ENCODE measurements at regions not wholly inside any gene's neighbourhood (a gene's known extent, or its start where the extent isn't known, plus 50 kb on each side); places are given as distances from the start of the nearest gene placed in this dataset.

DNA sequence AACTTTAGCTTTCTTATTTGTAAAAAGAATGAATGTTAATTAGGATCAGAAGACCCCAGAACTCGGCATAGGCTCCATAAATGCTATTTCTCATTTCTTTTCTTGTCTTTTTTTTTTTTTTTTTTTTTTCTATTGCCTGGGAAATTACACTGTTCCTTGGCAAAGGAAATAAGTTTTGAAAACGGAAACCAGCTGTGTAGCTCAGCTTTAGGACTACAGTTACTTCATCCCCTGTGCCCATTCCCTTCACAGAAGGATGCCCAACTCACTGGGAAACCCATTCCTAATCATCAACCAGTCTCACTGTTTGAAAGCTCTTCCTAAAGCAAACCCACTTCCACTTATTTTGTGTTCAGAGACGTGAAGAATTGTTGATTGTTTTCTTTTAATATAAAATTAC is 254.0 kb upstream of the IL12A start:
- no peaks in the 10 kb centered on the region for H3K36me3 ChIP-seq
- TF ChIP-seq, protein P1, sequence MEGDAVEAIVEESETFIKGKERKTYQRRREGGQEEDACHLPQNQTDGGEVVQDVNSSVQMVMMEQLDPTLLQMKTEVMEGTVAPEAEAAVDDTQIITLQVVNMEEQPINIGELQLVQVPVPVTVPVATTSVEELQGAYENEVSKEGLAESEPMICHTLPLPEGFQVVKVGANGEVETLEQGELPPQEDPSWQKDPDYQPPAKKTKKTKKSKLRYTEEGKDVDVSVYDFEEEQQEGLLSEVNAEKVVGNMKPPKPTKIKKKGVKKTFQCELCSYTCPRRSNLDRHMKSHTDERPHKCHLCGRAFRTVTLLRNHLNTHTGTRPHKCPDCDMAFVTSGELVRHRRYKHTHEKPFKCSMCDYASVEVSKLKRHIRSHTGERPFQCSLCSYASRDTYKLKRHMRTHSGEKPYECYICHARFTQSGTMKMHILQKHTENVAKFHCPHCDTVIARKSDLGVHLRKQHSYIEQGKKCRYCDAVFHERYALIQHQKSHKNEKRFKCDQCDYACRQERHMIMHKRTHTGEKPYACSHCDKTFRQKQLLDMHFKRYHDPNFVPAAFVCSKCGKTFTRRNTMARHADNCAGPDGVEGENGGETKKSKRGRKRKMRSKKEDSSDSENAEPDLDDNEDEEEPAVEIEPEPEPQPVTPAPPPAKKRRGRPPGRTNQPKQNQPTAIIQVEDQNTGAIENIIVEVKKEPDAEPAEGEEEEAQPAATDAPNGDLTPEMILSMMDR (IDR thresholded peaks at IDR 0.05) = no peak
- H3K9me3 ChIP-seq = no peaks in the 10 kb centered on the region
- no peaks in the 10 kb centered on the region for H3K27me3 ChIP-seq
- H3K27ac ChIP-seq = no peak overlapping the region
- no peak for DNase-seq
- H3K4me3 ChIP-seq = no peak overlapping the region
- intact Hi-C loops (cut with DNase I; ENCODE audit: low total_unique reads) = loop anchor here (10.0 kb wide), 1 partner anchor 110 kb away; no protein-coding TSS in a partner anchor
- H3K4me1 ChIP-seq = peaks cover 0 to 28% (median 13%) of the 10 kb centered on the region in 4 donors

DNA sequence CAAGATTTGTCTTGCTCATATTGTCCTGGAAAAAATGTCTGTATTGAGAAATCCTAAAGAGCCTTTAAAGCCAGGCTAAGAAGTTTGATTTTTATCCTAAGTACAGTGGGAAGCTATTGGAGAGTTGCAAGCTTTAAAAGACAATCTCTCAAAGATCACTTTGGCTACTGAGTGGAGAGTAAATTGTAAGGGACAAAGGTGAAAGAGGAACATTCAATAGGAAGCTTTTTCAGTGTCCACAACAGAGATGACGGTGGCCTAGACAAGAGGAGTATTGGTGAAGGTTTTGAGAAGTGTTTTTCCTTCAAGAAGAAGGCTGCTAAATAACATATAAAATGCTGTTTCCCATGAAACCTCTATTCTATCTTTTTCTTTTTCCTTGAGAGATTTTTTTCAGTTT is 249.5 kb upstream of the IL12A start:
- no peak for DNase-seq
- Histone ChIP-seq H3K4me3 (no peak overlapping the region), H3K27me3 (no peaks in the 10 kb centered on the region), H3K4me1 (peaks cover 0 to 2% (median 0%) of the 10 kb centered on the region in 4 donors), H3K36me3 (no peaks in the 10 kb centered on the region), H3K27ac (no peak overlapping the region), H3K9me3 (no peaks in the 10 kb centered on the region)
- TF ChIP-seq, protein P1 (IDR thresholded peaks at IDR 0.05) = no peak
- intact Hi-C loops (cut with DNase I; ENCODE audit: low total_unique reads) = loop anchor here (10.0 kb wide), 1 partner anchor 114 kb away; no protein-coding TSS in a partner anchor

DNA sequence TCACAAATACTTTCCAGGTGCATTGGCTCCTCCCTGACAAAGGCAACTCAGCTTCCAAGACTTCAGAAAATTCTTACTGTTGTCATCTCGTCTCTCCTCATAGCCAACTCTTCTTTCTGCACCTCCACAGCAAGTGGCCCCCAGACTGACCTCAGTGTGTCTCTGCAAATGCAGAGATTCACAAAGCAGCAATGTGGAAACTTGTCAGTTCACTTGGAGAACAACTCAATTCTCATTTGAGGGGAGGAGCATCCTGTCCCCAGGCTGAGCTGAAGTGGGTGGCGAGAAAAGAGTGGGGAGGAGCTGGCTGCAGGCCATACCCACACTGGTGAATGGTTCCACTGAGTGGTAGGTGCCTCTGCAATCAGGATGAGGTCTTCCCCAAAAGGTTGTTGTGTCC is 248.7 kb upstream of the IL12A start:
- intact Hi-C loops (cut with DNase I; ENCODE audit: low total_unique reads) = loop anchor here (10.0 kb wide), 1 partner anchor 115 kb away; no protein-coding TSS in a partner anchor
- Histone ChIP-seq H3K27ac (no peak overlapping the region), H3K4me3 (no peak overlapping the region), H3K4me1 (no peaks in the 10 kb centered on the region), H3K36me3 (no peaks in the 10 kb centered on the region), H3K27me3 (no peaks in the 10 kb centered on the region), H3K9me3 (no peaks in the 10 kb centered on the region)
- DNase-seq = no peak
- TF ChIP-seq, protein P1 (IDR thresholded peaks at IDR 0.05) = no peak

DNA sequence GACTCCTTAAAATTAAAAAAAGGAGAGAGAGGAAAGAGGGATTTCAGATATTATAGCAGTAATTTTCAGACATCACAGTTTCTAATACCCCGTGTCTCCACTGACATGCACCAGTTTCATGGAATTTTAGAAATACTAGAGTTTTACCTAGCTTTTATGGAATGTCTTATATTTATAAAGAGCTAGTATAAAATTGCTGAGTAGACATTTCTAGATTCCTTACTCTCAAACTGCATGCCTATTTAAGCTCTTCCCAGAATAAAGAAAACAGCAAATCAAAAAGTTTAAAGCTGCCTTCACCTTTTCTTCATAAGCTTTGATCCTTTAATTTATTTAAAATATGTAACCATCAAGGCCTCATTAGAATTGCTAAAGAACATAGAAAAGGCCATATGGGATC is 247.4 kb upstream of the IL12A start:
- TF ChIP-seq, protein P1 (IDR thresholded peaks at IDR 0.05) = no peak
- H3K4me3 ChIP-seq = no peak overlapping the region
- intact Hi-C loops (cut with DNase I; ENCODE audit: low total_unique reads) = no loop called here

DNA sequence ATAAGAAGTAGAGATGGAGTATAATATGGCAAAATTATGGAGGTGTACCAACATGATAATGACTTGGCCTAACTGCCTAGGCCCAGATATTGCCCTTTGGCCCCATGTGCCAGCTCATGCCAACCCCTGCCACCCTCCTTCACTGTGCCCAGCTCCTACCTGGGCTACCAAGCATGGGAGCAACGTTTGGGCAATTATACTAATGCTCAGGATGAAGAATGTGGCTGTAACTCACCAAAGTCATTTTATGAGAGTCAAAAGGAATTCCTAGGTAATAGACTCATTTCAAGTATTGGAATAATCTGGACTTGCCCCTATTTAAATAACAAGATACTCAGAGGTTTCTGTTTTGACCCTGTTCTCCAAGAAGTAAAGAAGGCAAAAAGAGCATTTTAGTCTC is 240.2 kb upstream of the IL12A start:
- no peak overlapping the region for H3K27ac ChIP-seq
- no peak for DNase-seq
- H3K36me3 ChIP-seq = no peaks in the 10 kb centered on the region
- H3K27me3 ChIP-seq = no peaks in the 10 kb centered on the region
- intact Hi-C loops (cut with DNase I; ENCODE audit: low total_unique reads) = no loop called here
- no peak overlapping the region for H3K4me3 ChIP-seq
- TF ChIP-seq, protein P1 (IDR thresholded peaks at IDR 0.05) = no peak
- peaks cover 0 to 14% (median 0%) of the 10 kb centered on the region in 4 donors for H3K4me1 ChIP-seq
- no peaks in the 10 kb centered on the region for H3K9me3 ChIP-seq

More for the DNA sequence above, 247.4 kb upstream of the IL12A start:
- H3K36me3 ChIP-seq = no peaks in the 10 kb centered on the region
- H3K27me3 ChIP-seq = no peaks in the 10 kb centered on the region
- DNase-seq = no peak
- no peaks in the 10 kb centered on the region for H3K9me3 ChIP-seq
- H3K27ac ChIP-seq = no peak overlapping the region
- H3K4me1 ChIP-seq = no peaks in the 10 kb centered on the region

DNA sequence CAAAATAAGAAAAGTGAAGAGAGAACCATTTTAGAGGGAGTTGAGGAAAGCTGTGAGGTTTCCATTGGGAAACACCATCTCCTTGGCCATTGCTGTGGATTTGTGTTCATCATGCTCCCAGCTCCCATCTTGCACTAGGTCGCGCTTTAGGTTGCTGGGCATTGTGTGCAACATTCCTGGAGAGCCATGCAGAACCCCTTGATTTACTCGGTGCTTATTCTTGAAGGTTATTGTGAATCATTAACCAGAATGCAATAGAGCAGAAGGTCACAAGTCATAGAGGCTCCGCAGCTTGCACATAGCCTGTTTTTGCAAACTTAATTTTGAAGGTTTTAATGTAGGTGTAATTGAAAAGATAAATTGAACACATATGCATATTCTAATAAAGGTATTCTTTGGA is 239.2 kb upstream of the IL12A start:
- H3K36me3 ChIP-seq = no peaks in the 10 kb centered on the region
- TF ChIP-seq, protein P1 (IDR thresholded peaks at IDR 0.05) = no peak
- no peak for DNase-seq

More for the DNA sequence above, 239.2 kb upstream of the IL12A start:
- peaks cover 0 to 14% (median 0%) of the 10 kb centered on the region in 4 donors for H3K4me1 ChIP-seq
- H3K27me3 ChIP-seq = no peaks in the 10 kb centered on the region
- no peak overlapping the region for H3K4me3 ChIP-seq
- no peak overlapping the region for H3K27ac ChIP-seq
- H3K9me3 ChIP-seq = no peaks in the 10 kb centered on the region
- intact Hi-C loops (cut with DNase I; ENCODE audit: low total_unique reads) = no loop called here
